Stomach (tissue), 4 donors: ENCODE measurements at regions not wholly inside any gene's neighbourhood (a gene's known extent, or its start where the extent isn't known, plus 50 kb on each side); places are given as distances from the start of the nearest gene placed in this dataset.

ENCODE experiments used
- CTCF ChIP-seq, 7 experiments: fragments of 450-650 bp in 4 of 7; fragments of 200-600 bp in 3 of 7; sonication (generic) in 3 of 7; IDR thresholded peaks; one replicate each; pipeline ENCODE4 v1.5.1; 2016 to 2019; ENCODE audit warnings: antibody characterized with exemption in 7 of 7, control low read depth in 2 of 7, mild to moderate bottlenecking in 1 of 7
- POLR2A ChIP-seq, 4 donors: fragments of 450-650 bp; IDR thresholded peaks; one replicate each; pipeline ENCODE4 v1.6.1; 2016; ENCODE audit warnings: antibody characterized with exemption in 4 of 4, control low read depth in 2 of 4, mild to moderate bottlenecking in 1 of 4, moderate library complexity in 1 of 4
- POLR2AphosphoS5 ChIP-seq, 3 donors: sonication (generic); formaldehyde crosslinking; IDR thresholded peaks; one replicate each; pipeline ENCODE4 v1.6.1; 2016; ENCODE audit warnings: antibody characterized with exemption in 3 of 3

DNA sequence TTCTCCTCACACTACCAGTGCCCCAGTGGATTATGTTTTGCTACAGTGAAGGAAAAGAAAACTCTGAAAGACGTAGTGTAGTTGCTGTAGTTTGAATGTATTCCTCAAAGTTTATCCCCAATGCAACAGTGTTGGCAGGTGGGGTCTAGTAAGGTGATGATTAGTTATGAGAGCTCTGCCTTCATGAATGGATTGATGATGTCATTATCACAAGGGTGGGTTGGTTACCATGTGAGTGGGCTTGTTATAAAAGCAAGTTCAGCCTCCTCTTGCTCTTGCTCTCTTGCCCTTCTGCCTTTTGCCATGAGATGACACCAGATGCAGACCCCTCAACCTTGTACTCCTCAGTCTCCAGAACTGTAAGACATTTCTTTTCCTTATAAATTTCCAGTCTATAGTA, 244.7 kb upstream of the RSPO3 start:
- no peak for TF ChIP-seq CTCF (IDR thresholded peaks at IDR 0.05)
- TF ChIP-seq POLR2A (IDR thresholded peaks at IDR 0.05), result no peak
- TF ChIP-seq POLR2AphosphoS5 (IDR thresholded peaks at IDR 0.05), result no peak
